Endothelial cell of umbilical vein (primary cell): ENCODE measurements at regions not wholly inside any gene's neighbourhood (a gene's known extent, or its start where the extent isn't known, plus 50 kb on each side); places are given as distances from the start of the nearest gene placed in this dataset.

ENCODE experiments used
- BruUV-seq: library from RNA; stranded (reverse); fragments of 400-500 nt; replicated peaks from 2 replicates; lab custom pipeline; 2021; lab: Mats Ljungman, UMichigan
- CTCF ChIA-PET: fragments of 300-600, 350-600 bp; sonication (Branson Sonifier 250); formaldehyde crosslinking; loops from one replicate; lab custom pipeline; 2021; ENCODE audit warnings: antibody characterized with exemption, inconsistent platforms; lab: Charles Lee
- POLR2A ChIA-PET: fragments of 300-600, 350-600 bp; sonication (Branson Sonifier 250); formaldehyde crosslinking; loops from one replicate; lab custom pipeline; 2021; ENCODE audit warnings: antibody characterized with exemption, inconsistent platforms; lab: Charles Lee
- DNase-seq: peaks from one replicate; pipeline ENCODE4 v3.0.0-alpha.2; 2011; ENCODE audit warnings: low read depth, low spot score
- FAIRE-seq: peaks from 2 replicates; lab custom pipeline; 2011; peaks lifted over from hg19 to GRCh38; lab: Jason Lieb, UNC
- H2AFZ ChIP-seq: 2 replicates; pipeline ENCODE4 v1.6.0; 2012; ENCODE audit warnings: low read depth, low read length, control low read depth, inconsistent platforms
- H3K27ac ChIP-seq: 2 replicates; pipeline ENCODE4 v1.5.1; 2011; ENCODE audit warnings: low read depth, mild to moderate bottlenecking, control low read depth, low read length, moderate library complexity; ENCODE audit not compliant: insufficient read depth
- H3K27me3 ChIP-seq, 2 experiments: 2 replicates each; pipeline versions ENCODE4 v1.6.0 to v1.6.1; 2011; ENCODE audit warnings: low read length in 2 of 2, mixed read lengths in 1 of 2; ENCODE audit not compliant: control insufficient read depth in 2 of 2, insufficient read depth in 2 of 2
- H3K36me3 ChIP-seq, 2 experiments: 2 replicates in 1 of 2; 3 replicates in 1 of 2; pipeline ENCODE4 v1.5.1; 2011; ENCODE audit warnings: low read length in 2 of 2, mild to moderate bottlenecking in 1 of 2, moderate library complexity in 1 of 2; ENCODE audit not compliant: control insufficient read depth in 2 of 2, insufficient read depth in 2 of 2; ENCODE audit errors: extremely low read depth in 1 of 2
- H3K4me1 ChIP-seq: 3 replicates; pipeline ENCODE4 v1.5.1; 2011; ENCODE audit warnings: mild to moderate bottlenecking, low read length; ENCODE audit not compliant: control insufficient read depth, insufficient read depth; ENCODE audit errors: extremely low read depth
- H3K4me2 ChIP-seq: 2 replicates; pipeline ENCODE4 v1.6.1; 2011; ENCODE audit warnings: low read length, control low read depth, mixed read lengths; ENCODE audit not compliant: insufficient read depth
- H3K4me3 ChIP-seq, 3 experiments: fragments of 200-600 bp in 1 of 3; sonication (generic), shearing (Covaris generic) in 1 of 3; replicated peaks in 1 of 3; 2 replicates each; pipeline ENCODE4 v1.5.1; 2011 to 2016; ENCODE audit warnings: control low read depth in 3 of 3, low read length in 3 of 3, mild to moderate bottlenecking in 2 of 3, inconsistent platforms in 1 of 3, low read depth in 1 of 3, moderate library complexity in 1 of 3; ENCODE audit not compliant: insufficient read depth in 1 of 3
- H3K79me2 ChIP-seq: 2 replicates; pipeline ENCODE4 v1.6.0; 2012; ENCODE audit warnings: low read length, inconsistent platforms; ENCODE audit not compliant: control insufficient read depth, insufficient read depth
- H3K9ac ChIP-seq: replicated peaks from 2 replicates; pipeline ENCODE3; 2011; ENCODE audit warnings: low read length, control low read depth; ENCODE audit not compliant: insufficient read depth; ENCODE audit errors: extremely low read depth
- H3K9me1 ChIP-seq: replicated peaks from 3 replicates; pipeline ENCODE4 v1.6.0; 2011; ENCODE audit warnings: mild to moderate bottlenecking, low read length; ENCODE audit not compliant: control insufficient read depth, insufficient read depth; ENCODE audit errors: extremely low read depth
- H3K9me3 ChIP-seq: replicated peaks from 2 replicates; pipeline ENCODE4 v1.5.1; 2012; ENCODE audit warnings: low read length, inconsistent platforms; ENCODE audit not compliant: control insufficient read depth, insufficient read depth
- H4K20me1 ChIP-seq: replicated peaks from 2 replicates; pipeline ENCODE3; 2011; ENCODE audit warnings: mild to moderate bottlenecking, low read length; ENCODE audit not compliant: control insufficient read depth, insufficient read depth; ENCODE audit errors: extremely low read depth
- EZH2 ChIP-seq: IDR thresholded peaks from 2 replicates; pipeline ENCODE4 v1.6.1; 2012; ENCODE audit warnings: borderline replicate concordance, low read depth, mild to moderate bottlenecking, moderate library complexity, low read length, inconsistent platforms; ENCODE audit not compliant: severe bottlenecking
- FOS ChIP-seq: IDR thresholded peaks from 2 replicates; pipeline ENCODE4 v1.6.1; 2011; ENCODE audit warnings: mild to moderate bottlenecking, low read length, moderate library complexity, borderline replicate concordance; ENCODE audit not compliant: insufficient read depth
- GATA2 ChIP-seq: IDR thresholded peaks from 2 replicates; pipeline ENCODE4 v1.7.0; 2011; ENCODE audit warnings: low read depth, mild to moderate bottlenecking, moderate library complexity, mixed read lengths, low read length; ENCODE audit not compliant: insufficient read length, insufficient read depth
- JUN ChIP-seq: IDR thresholded peaks from 2 replicates; pipeline ENCODE4 v1.6.1; 2011; ENCODE audit warnings: borderline replicate concordance, low read depth; ENCODE audit not compliant: insufficient read length, insufficient read depth
- MYC ChIP-seq: IDR thresholded peaks from one replicate; pipeline ENCODE4 v1.6.1; 2011; ENCODE audit warnings: mild to moderate bottlenecking, low read depth, low read length
- POLR2A ChIP-seq: IDR thresholded peaks from 2 replicates; pipeline ENCODE4 v1.6.1; 2012; ENCODE audit warnings: low read depth, mild to moderate bottlenecking, control low read depth, low read length
- POLR2AphosphoS5 ChIP-seq: IDR thresholded peaks from 2 replicates; pipeline ENCODE4 v1.6.1; 2012; ENCODE audit warnings: low read depth, mild to moderate bottlenecking, control low read depth, low read length, moderate library complexity; ENCODE audit not compliant: insufficient read depth
- dilution Hi-C: fragments of 300-500 bp; cut with MboI; formaldehyde crosslinking; loops from one replicate; pipeline ENCODE4 v1.15.0; 2019; ENCODE audit warnings: low sequenced_read_pairs; ENCODE audit not compliant: extremely low pct_ligation_motif_present
- intact Hi-C: fragments of 100-400 bp; cut with micrococcal nuclease; formaldehyde crosslinking; loops from one replicate; pipeline ENCODE4 v1.10.0; 2022
- TF ChIP-seq, protein P1 (sequence below): IDR thresholded peaks from 2 replicates; pipeline ENCODE4 v1.6.1; 2011; ENCODE audit not compliant: insufficient read depth, insufficient read length
- TF ChIP-seq, protein P2 (sequence below), 2 donors: IDR thresholded peaks; 1 replicate in 1 of 2; 2 replicates in 1 of 2; pipeline ENCODE4 v1.5.1; 2011; ENCODE audit warnings: low read length in 2 of 2, mild to moderate bottlenecking in 2 of 2, moderate library complexity in 2 of 2, control low read depth in 1 of 2, inconsistent platforms in 1 of 2, low read depth in 1 of 2; ENCODE audit not compliant: insufficient read depth in 1 of 2; ENCODE audit errors: extremely low read depth in 1 of 2

DNA sequence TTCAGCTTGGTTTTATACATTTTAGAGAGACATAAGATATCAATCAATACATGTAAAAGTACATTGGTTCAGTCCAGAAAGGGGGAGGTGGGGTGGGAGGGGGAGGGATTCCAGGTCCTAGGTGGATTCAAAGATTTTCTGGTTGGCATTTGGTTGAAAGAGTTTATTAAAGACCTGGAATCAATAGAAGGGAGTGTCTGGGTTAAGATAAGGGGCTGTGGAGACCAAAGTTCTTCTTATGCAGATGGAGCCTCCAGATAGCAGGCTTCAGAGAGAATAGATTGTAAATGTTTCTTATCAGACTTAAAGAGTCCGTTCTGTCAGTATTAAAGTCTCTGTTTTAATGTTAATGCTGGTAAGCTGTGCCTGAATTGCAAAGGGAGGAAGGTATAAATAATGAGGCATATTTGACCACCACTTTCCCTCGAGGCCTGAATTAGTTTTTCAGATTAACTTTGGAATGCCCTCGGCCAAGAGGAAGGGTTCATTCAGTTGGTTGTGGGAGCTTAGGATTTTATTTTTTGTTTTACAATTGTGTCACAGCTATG is 169.9 kb downstream of the AASDH start:
- Histone ChIP-seq H3K36me3 (no peaks in the 10 kb centered on the region), H3K27ac (no peak overlapping the region), H3K4me2 (no peak overlapping the region), H3K4me3 (no peak overlapping the region), H3K9me1 (no peaks in the 10 kb centered on the region), H3K9me3 (no peaks in the 10 kb centered on the region), H3K27me3 (no peaks in the 10 kb centered on the region), H3K9ac (no peak overlapping the region), H4K20me1 (no peaks in the 10 kb centered on the region), H3K79me2 (no peaks in the 10 kb centered on the region), H3K4me1 (peaks cover 4% of the 10 kb centered on the region), H2AFZ (no peak overlapping the region)
- POLR2A ChIA-PET: no interaction called here
- BruUV-seq: no TSS peak
- CTCF ChIA-PET: interaction anchor here (0.6 kb wide), 1 partner anchor 92 kb away, joined by 3 read pairs; no protein-coding TSS in a partner anchor
- TF ChIP-seq FOS (no peak), POLR2A (no peak), JUN (no peak), EZH2 (no peak), GATA2 (no peak), MYC (no peak), POLR2AphosphoS5 (no peak)
- TF ChIP-seq, protein P1, sequence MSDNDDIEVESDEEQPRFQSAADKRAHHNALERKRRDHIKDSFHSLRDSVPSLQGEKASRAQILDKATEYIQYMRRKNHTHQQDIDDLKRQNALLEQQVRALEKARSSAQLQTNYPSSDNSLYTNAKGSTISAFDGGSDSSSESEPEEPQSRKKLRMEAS: no peak
- TF ChIP-seq, protein P2, sequence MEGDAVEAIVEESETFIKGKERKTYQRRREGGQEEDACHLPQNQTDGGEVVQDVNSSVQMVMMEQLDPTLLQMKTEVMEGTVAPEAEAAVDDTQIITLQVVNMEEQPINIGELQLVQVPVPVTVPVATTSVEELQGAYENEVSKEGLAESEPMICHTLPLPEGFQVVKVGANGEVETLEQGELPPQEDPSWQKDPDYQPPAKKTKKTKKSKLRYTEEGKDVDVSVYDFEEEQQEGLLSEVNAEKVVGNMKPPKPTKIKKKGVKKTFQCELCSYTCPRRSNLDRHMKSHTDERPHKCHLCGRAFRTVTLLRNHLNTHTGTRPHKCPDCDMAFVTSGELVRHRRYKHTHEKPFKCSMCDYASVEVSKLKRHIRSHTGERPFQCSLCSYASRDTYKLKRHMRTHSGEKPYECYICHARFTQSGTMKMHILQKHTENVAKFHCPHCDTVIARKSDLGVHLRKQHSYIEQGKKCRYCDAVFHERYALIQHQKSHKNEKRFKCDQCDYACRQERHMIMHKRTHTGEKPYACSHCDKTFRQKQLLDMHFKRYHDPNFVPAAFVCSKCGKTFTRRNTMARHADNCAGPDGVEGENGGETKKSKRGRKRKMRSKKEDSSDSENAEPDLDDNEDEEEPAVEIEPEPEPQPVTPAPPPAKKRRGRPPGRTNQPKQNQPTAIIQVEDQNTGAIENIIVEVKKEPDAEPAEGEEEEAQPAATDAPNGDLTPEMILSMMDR (IDR thresholded peaks at IDR 0.05; ENCODE audit: extremely low read depth in 1 of 2, insufficient read depth in 1 of 2, low read depth in 1 of 2, low read length in 2 of 2): no peak
- dilution Hi-C loops (no loop called here), intact Hi-C loops (no loop called here)
- no peak for DNase-seq
- FAIRE-seq: no peak
